HG03575 (cell line): ENCODE measurements at regions not wholly inside any gene's neighbourhood (a gene's known extent, or its start where the extent isn't known, plus 50 kb on each side); places are given as distances from the start of the nearest gene placed in this dataset.
"Not testable (repeated sequence)": the region's sequence is repeated elsewhere in the genome, so short reads cannot be mapped to it uniquely, and the experiment has no call there.

ENCODE experiments used
- ATAC-seq: cut with Tn5 transposase; IDR thresholded peaks from one replicate; pipeline ENCODE4 v1.9.1; 2021; ENCODE audit not compliant: unreplicated experiment, insufficient number of reproducible peaks, low FRiP score; ENCODE audit errors: extremely low read depth

DNA sequence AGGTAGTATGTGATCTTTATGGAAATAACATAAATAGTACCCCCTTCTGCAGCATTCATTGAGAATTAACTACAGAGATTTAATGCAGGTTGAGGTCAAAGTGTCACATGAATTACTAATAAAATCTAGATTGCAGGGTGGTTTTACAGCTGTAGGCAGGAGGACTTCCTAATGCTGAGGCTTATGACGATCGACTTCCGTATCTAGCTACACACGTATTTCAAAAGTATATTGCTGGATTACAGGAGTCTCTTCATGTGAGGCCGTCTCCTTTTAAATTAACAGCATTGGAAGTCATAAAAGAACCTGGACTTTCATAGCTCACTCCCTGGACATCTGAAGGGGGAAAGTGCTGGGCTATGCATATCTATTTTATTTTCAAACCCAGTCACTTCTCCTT, 180.9 kb downstream of the OSTF1 start:
- ATAC-seq: no peak

DNA sequence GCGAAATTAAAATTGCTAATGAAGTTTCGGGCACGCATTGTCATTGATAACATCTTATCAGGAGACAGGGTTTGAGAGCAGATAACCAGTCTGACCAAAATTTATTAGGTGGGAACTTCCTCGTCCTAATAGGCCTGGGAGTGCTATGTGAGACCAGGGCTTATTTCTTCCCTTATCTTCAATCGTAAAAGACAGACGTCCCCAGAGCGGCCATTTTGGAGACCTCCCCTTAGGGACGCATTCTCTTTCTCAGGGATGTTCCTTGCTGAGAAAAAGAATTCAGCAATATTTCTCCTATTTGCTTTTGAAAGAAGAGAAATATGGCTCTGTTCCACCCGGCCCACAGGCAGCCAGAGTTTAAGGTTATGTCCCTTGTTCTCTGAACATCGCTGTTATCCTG, 184.7 kb downstream of the OSTF1 start:
- ATAC-seq: not testable (repeated sequence)

- ATAC-seq: no peak
Observed at GRCh38 chr9:75274781-75275180, 186.5 kb downstream of the OSTF1 start.

GRCh38 chr9:75282047-75282446, 193.7 kb downstream of the OSTF1 start:
- ATAC-seq: no peak

DNA sequence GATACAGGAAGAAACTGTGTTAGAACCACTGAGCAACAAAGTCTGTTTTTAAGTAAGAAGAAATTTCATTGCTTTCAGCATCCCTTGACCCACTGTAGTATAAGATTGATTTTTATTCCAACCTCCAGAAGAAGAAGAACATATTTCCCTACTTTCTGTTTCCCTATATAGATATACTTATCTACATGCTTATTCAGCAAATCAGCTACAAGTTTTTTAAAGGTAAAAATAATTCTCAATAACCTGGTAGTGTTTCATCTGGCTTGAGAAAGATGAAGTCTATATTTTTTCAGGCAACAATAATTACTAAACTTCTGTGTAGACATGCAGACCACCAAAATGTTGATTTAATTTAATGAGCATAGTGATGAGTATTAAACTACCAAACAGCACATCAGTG, 201.0 kb downstream of the OSTF1 start:
- no peak for ATAC-seq

DNA sequence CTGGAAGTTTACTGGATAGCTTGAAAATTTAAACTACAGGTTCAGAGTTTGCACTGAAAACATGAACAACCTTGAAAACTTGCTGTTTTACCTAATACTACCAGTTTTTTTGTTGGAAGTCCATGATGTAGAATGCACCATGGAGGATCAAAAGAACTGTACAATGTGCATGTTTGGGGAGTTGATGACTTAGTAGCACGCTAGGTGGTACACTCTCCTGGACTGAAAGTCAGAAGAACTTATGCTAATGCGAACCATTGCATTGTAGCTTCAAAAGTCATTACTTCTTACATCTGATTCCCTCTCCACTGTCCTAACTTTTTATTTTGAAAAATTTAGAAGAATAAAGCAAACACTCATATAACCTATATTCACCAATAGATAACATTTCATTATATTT, 211.0 kb downstream of the OSTF1 start:
- ATAC-seq: no peak

- ATAC-seq: no peak
Observed at GRCh38 chr9:75333624-75334023, 245.3 kb downstream of the OSTF1 start.

GRCh38 chr9:75358846-75359245, 270.5 kb downstream of the OSTF1 start:
- ATAC-seq: no peak

DNA sequence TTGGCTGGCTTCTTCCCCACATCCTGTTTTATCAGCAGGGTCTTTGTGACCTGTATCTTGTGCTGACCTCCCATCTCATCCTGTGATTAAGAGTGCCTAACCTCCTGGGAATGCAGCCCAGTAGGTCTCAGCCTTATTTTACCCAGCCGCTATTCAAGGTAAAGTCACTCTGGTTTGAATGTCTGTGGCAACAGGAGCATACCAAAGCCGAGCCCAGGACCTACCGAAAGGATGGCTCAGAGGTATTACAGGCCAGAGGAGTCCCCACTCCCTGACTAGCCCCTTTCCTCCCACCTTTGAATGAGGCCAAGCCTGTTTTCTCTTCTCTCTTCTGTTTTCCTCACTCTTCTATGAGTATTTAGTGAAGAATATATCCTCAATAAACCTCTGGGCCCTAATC, 271.3 kb downstream of the OSTF1 start:
- ATAC-seq: no peak

GRCh38 chr9:75360252-75360651, 271.9 kb downstream of the OSTF1 start:
- ATAC-seq: no peak

DNA sequence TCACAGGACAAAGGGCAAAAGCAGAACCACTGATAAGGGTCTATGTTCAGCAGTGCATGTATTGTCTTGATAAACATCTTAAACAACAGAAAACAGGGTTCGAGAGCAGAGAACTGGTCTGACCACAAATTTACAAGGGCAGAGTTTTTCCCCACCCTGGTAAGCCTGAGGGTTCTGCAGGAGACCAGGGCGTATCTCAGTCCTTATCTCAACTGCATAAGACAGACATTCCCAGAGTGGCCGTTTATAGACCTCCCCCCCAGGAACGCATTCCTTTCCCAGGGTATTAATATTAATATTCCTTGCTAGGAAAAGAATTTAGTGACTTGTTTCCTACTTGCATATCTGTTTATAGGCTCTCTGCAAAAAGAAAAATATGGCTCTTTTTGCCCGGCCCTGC, 274.1 kb downstream of the OSTF1 start:
- not testable (repeated sequence) for ATAC-seq

GRCh38 chr9:75365196-75365595, 276.9 kb downstream of the OSTF1 start:
- no peak for ATAC-seq

GRCh38 chr9:75369989-75370388, 281.7 kb downstream of the OSTF1 start:
- ATAC-seq: no peak

DNA sequence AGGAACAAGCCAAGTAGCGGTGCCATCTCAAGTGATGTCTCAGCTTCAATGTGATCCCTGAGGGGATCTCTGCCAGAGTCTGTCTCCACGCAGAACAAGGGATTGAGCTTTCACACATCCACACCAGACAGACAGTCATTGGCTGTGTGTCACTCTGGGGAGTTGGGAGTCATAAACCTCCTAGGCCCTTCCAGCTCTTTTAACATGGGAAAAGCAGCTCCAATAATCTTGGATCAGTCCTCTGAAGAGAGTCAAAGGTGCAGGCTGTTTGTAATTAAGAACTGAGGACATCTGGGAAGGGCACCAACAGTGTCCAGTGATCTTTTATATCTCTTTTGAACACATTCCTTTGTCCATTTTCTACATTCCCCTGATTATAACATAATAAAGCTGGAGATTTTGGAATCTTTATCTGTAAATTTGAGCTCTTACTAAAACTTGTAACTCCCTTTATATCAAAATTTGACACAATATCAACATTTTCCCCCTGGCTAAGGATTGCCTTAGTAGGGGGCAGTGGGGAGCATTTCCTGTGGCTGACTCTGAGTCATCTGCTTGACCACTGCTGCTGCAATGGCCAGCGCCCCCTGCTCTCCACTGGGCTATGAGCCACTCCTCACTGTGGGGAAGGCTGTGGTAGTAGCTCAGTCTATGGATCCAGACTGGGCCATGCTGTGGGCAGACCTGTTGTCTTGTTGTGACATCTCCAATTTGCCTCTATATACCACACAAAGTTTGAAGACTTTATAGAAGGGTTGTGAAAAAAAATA, 284.4 kb downstream of the OSTF1 start:
- no peak for ATAC-seq

GRCh38 chr9:75376680-75377254, 288.5 kb downstream of the OSTF1 start:
- no peak for ATAC-seq

GRCh38 chr9:75378036-75378435, 289.7 kb downstream of the OSTF1 start:
- ATAC-seq: no peak

- no peak for ATAC-seq
Observed at GRCh38 chr9:75378926-75379325, 290.6 kb downstream of the OSTF1 start.

DNA sequence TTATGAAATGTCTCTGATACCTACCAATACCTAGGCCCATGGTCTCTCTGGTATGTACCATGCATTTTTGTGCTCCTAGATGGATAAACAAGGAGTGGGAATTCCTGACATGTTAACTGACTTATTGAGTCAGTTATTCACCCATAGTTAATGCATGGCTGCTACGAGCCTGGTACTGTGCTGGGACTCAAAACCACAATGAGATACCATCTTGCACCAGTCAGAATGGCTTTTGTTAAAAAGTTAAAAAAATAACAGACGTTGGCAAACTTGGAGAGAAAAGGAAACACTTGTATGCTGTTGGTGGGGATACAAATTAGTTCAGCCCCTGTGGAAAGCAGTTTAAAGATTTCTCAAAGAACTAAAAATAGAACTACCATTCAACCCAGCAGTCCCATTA, 293.8 kb downstream of the OSTF1 start:
- no peak for ATAC-seq

DNA sequence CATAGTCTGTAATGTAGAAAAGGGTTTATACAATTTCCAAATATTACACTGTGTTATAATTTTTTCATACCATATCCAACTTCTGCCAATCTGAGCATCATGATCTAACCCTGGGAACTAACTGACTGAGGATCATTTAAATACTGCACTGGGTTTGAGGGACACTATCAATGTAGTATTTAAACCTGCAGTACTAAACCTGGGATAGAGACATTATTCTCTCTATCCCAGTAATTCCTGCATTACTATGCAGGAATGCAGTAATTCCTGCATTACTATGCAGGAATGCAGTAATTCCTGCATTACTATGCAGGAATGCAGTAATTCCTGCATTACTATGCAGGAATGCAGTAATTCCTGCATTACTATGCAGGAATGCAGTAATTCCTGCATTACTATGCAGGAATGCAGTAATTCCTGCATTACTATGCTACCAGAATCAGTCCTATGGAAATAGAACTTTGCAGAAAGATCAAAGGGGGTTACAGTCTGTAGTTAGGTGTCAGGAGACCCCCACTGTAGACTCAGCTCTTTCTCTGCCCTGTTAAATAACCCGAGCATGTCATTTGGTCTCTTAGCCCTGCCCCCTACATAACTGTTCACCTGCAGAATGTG, 295.2 kb downstream of the OSTF1 start:
- ATAC-seq: not testable (repeated sequence)

DNA sequence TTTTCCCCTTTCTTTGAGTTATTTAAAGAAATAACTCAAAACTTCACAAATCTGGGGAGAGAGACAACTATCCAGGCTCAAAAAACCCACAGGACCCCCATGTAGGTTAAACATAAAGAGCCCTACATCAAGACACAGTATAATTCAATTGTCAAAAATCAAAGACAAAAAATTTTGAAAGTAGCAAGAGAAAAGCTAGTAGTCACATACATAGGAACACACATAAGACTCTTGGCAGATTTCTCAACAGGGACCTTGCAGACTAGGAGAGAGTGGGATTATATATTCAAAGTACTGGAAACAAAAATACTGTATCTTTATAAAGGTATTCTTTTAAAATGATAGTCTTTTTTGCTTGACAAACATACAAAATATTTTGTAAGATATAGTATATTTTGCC, 296.9 kb downstream of the OSTF1 start:
- ATAC-seq: no peak
